ENCODE measurements at regions not wholly inside any gene's neighbourhood (a gene's known extent, or its start where the extent isn't known, plus 50 kb on each side); places are given as distances from the start of the nearest gene placed in this dataset.

DNA sequence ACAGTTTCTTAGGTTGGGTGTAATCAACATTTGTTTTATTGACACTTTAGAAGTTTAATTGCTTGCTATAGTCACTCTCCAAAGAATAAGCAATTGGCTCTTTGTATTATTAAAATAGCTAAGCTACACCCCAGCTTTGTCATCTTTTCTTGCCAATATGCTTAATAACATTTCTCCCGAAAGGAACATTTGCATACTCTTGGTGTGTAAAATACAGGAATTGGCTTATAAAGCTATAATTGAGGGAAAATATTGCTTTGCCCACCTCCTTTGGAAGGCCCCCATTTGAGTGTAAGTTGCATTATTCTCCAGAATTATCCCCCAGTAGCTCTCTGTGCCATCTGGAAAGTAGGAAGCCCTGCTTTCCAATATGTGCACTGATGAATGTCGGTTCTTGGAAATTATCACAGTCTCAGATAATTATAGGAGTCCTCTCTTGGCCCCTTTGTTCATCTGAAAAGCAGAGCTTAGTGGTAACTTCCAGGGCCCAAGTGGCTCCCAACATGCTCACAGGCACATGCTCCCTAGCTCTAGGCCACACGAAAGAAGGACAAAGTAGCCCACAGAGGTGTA, 92.4 kb upstream of the B3GAT2 start:
- no peaks in the 10 kb centered on the region for H3K9me3 ChIP-seq (ENCODE audit: control insufficient read depth in 5 of 5, low read length in 5 of 5)

DNA sequence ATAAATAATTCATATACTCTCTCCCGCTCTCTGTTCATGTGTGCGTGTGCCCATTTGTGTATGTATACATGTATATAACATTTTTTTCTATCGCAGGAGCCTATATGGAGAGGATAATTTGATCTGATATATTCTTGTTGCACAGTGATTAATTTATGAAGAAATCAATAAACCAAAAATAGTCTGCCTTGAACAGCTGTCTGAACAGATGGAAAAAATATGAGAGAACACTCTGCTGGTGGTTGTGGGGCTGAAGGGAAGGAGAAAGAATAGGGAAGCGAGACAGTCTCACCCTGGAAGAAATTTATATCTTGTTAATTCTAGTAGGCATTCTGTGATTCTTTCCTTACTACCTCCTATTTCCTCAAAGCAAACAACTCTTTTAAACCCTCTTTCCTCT, 96.6 kb upstream of the B3GAT2 start:
- Histone ChIP-seq H3K9ac (ENCODE audit: low read length in 5 of 5) (no peak overlapping the region), H3K36me3 (ENCODE audit: control insufficient read depth in 5 of 5, insufficient read depth in 5 of 5, low read length in 5 of 5) (no peaks in the 10 kb centered on the region), H3K4me1 (ENCODE audit: control insufficient read depth in 5 of 5, insufficient read depth in 5 of 5, low read length in 5 of 5) (no peaks in the 10 kb centered on the region), H3K27me3 (ENCODE audit: control insufficient read depth in 5 of 5, insufficient read depth in 4 of 5, low read length in 5 of 5) (no peaks in the 10 kb centered on the region), H3K9me3 (ENCODE audit: control insufficient read depth in 5 of 5, low read length in 5 of 5) (no peaks in the 10 kb centered on the region), H3K27ac (ENCODE audit: low read depth, low read length) (no peak overlapping the region), H3K4me3 (ENCODE audit: low read depth in 1 of 5, low read length in 5 of 5) (no peak overlapping the region)

More for the DNA sequence above, 92.4 kb upstream of the B3GAT2 start:
- H3K4me3 ChIP-seq (ENCODE audit: low read depth in 1 of 5, low read length in 5 of 5) = no peak overlapping the region
- no peak overlapping the region for H3K9ac ChIP-seq (ENCODE audit: low read length in 5 of 5)
- H3K36me3 ChIP-seq (ENCODE audit: control insufficient read depth in 5 of 5, insufficient read depth in 5 of 5, low read length in 5 of 5) = no peaks in the 10 kb centered on the region
- no peaks in the 10 kb centered on the region for H3K27me3 ChIP-seq (ENCODE audit: control insufficient read depth in 5 of 5, insufficient read depth in 4 of 5, low read length in 5 of 5)
- H3K4me1 ChIP-seq (ENCODE audit: control insufficient read depth in 5 of 5, insufficient read depth in 5 of 5, low read length in 5 of 5) = no peaks in the 10 kb centered on the region
- no peak overlapping the region for H3K27ac ChIP-seq (ENCODE audit: low read depth, low read length)

DNA sequence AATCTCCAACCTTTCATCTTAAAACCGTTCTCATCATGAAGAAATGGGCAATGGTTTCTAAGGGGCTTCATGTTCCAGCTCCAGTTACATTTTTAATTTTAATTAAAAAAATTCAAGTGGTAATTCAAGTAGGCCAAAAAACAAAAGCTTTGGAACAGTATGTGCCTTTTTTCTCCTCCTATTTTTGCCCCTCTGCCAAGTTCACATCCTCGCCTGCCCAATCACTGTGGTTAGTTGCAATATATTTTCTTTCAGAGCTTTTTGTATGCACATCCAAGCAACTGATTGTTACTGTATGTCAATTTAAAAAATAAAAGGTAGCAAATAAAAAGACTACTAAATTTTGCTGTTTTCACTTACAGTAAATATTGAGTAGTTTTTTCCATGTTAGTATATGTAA, 99.8 kb upstream of the B3GAT2 start:
- Histone ChIP-seq H3K9me3 (ENCODE audit: control insufficient read depth in 5 of 5, low read length in 5 of 5) (no peaks in the 10 kb centered on the region), H3K9ac (ENCODE audit: low read length in 5 of 5) (no peak overlapping the region), H3K36me3 (ENCODE audit: control insufficient read depth in 5 of 5, insufficient read depth in 5 of 5, low read length in 5 of 5) (no peaks in the 10 kb centered on the region), H3K27me3 (ENCODE audit: control insufficient read depth in 5 of 5, insufficient read depth in 4 of 5, low read length in 5 of 5) (no peaks in the 10 kb centered on the region), H3K27ac (ENCODE audit: low read depth, low read length) (no peak overlapping the region), H3K4me1 (ENCODE audit: control insufficient read depth in 5 of 5, insufficient read depth in 5 of 5, low read length in 5 of 5) (no peaks in the 10 kb centered on the region), H3K4me3 (ENCODE audit: low read depth in 1 of 5, low read length in 5 of 5) (no peak overlapping the region)

DNA sequence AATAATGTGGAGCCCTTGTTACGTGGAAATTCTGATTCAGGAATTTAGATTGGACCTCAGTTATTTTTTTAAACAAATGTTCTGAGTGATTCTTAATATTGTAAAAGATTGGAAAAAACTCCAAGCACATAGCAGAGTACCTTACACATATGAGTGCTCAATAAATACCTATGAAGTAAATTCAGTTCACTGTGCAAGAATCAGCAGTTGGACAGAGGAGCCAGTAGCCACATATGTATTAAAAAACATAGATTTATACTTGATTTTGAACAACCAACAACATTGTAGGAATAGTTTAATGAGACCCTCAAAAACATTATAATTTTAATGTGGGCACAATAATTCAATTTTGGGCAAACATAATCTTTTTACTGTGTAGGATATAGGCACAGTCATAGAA, 109.3 kb upstream of the B3GAT2 start:
- no peak overlapping the region for H3K4me3 ChIP-seq (ENCODE audit: low read depth in 1 of 5, low read length in 5 of 5)
- no peaks in the 10 kb centered on the region for H3K36me3 ChIP-seq (ENCODE audit: control insufficient read depth in 5 of 5, insufficient read depth in 5 of 5, low read length in 5 of 5)
- H3K4me1 ChIP-seq (ENCODE audit: control insufficient read depth in 5 of 5, insufficient read depth in 5 of 5, low read length in 5 of 5) = no peaks in the 10 kb centered on the region

DNA sequence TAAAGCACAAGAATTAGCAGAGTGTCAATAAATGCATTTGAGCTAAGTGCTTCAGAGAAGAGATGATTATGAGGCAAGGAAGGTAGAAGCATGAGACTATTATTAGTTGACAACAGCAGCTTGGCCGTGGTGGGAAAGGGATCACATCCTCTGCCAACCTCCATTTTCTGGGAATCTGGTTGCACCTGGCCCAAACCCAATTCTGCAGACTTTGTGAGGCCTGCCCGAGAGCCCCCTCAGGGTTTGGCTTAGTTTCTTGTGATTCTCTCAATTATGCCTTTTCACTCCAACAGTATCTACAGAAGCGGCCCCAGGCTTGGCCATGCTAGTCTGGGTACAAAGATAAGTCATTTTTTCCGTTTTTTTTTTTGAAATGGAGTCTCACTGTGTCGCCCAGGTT, 111.0 kb upstream of the B3GAT2 start:
- H3K27me3 ChIP-seq (ENCODE audit: control insufficient read depth in 5 of 5, insufficient read depth in 4 of 5, low read length in 5 of 5) = no peaks in the 10 kb centered on the region
- no peak overlapping the region for H3K9ac ChIP-seq (ENCODE audit: low read length in 5 of 5)
- no peaks in the 10 kb centered on the region for H3K9me3 ChIP-seq (ENCODE audit: control insufficient read depth in 5 of 5, low read length in 5 of 5)
- H3K27ac ChIP-seq (ENCODE audit: low read depth, low read length) = no peak overlapping the region
- H3K4me3 ChIP-seq (ENCODE audit: low read depth in 1 of 5, low read length in 5 of 5) = no peak overlapping the region
- no peaks in the 10 kb centered on the region for H3K36me3 ChIP-seq (ENCODE audit: control insufficient read depth in 5 of 5, insufficient read depth in 5 of 5, low read length in 5 of 5)
- H3K4me1 ChIP-seq (ENCODE audit: control insufficient read depth in 5 of 5, insufficient read depth in 5 of 5, low read length in 5 of 5) = peaks cover 0 to 6% (median 0%) of the 10 kb centered on the region in 5 donors

More for the DNA sequence above, 109.3 kb upstream of the B3GAT2 start:
- H3K9me3 ChIP-seq (ENCODE audit: control insufficient read depth in 5 of 5, low read length in 5 of 5) = no peaks in the 10 kb centered on the region
- H3K9ac ChIP-seq (ENCODE audit: low read length in 5 of 5) = no peak overlapping the region
- H3K27ac ChIP-seq (ENCODE audit: low read depth, low read length) = no peak overlapping the region
- H3K27me3 ChIP-seq (ENCODE audit: control insufficient read depth in 5 of 5, insufficient read depth in 4 of 5, low read length in 5 of 5) = no peaks in the 10 kb centered on the region

DNA sequence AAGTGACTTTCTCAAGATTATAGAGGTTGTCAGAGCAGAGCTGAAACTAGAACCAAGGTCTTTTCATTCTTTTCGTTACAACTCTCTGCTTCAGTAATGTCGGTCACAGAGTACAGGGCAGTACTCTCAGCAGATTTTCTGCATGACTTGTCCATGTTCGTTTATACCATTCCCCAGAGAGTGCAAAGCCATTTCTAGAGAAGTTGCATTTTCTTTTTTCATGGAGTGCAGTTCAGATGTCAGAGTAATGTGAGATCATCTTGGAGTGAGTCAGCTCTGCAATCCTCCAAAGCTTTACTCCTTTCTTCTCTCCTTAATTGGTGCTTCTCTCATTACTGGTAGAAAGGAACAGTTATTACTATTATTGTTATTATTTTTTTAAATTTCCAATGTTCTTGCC, 115.6 kb upstream of the B3GAT2 start:
- H3K27me3 ChIP-seq (ENCODE audit: control insufficient read depth in 5 of 5, insufficient read depth in 4 of 5, low read length in 5 of 5) = no peaks in the 10 kb centered on the region
- peaks cover 0 to 2% (median under 1%) of the 10 kb centered on the region in 5 donors for H3K9me3 ChIP-seq (ENCODE audit: control insufficient read depth in 5 of 5, low read length in 5 of 5)
- no peak overlapping the region for H3K9ac ChIP-seq (ENCODE audit: low read length in 5 of 5)
- H3K4me1 ChIP-seq (ENCODE audit: control insufficient read depth in 5 of 5, insufficient read depth in 5 of 5, low read length in 5 of 5) = peaks cover 0 to 6% (median 0%) of the 10 kb centered on the region in 5 donors
- no peak overlapping the region for H3K27ac ChIP-seq (ENCODE audit: low read depth, low read length)
- H3K36me3 ChIP-seq (ENCODE audit: control insufficient read depth in 5 of 5, insufficient read depth in 5 of 5, low read length in 5 of 5) = no peaks in the 10 kb centered on the region
- no peak overlapping the region for H3K4me3 ChIP-seq (ENCODE audit: low read depth in 1 of 5, low read length in 5 of 5)

DNA sequence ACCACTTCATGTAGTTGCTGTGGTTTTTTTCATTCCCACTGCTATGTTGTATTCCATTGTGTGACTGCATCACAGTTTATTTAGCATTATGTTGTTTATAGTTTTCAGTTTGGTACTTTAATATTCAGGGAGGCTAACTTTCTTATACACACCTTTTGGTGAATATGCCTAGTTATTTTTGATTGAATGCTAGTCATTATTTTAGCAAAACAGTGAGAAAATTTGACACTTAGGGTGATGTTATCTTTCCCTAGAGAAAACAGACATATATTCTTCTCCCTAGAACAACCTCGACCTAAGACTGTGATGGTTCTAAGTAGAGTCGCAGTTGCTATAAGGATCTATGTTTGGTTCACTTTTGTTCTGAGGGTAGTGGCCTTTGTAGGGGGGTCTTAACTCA, 120.8 kb upstream of the B3GAT2 start:
- no peak overlapping the region for H3K27ac ChIP-seq (ENCODE audit: low read depth, low read length)
- H3K36me3 ChIP-seq (ENCODE audit: control insufficient read depth in 5 of 5, insufficient read depth in 5 of 5, low read length in 5 of 5) = no peaks in the 10 kb centered on the region
- H3K27me3 ChIP-seq (ENCODE audit: control insufficient read depth in 5 of 5, insufficient read depth in 4 of 5, low read length in 5 of 5) = no peaks in the 10 kb centered on the region
- peaks cover 0 to 17% (median 9%) of the 10 kb centered on the region in 5 donors for H3K4me1 ChIP-seq (ENCODE audit: control insufficient read depth in 5 of 5, insufficient read depth in 5 of 5, low read length in 5 of 5)
- H3K9ac ChIP-seq (ENCODE audit: low read length in 5 of 5) = no peak overlapping the region
- H3K9me3 ChIP-seq (ENCODE audit: control insufficient read depth in 5 of 5, low read length in 5 of 5) = peaks cover 0 to 13% (median 8%) of the 10 kb centered on the region in 5 donors
- no peak overlapping the region for H3K4me3 ChIP-seq (ENCODE audit: low read depth in 1 of 5, low read length in 5 of 5)

DNA sequence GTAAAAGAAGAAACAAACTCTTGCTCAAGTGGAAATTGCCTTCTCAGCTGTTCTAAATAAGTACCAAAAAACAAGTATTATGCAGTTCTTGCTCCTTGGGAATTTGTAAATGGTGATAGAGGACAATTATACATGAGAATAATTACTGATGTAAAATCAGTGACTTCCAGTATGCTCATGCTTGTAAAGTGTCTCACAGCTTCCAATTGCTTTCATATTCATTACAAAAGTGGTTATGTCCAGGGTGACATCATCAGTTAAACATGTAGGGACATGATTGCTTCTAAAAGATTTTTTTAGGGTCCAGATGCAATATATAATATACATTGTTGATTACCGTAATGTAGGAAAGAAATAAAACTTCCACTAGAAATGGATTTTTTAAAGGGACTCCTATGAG, 122.8 kb upstream of the B3GAT2 start:
- Histone ChIP-seq H3K27me3 (ENCODE audit: control insufficient read depth in 5 of 5, insufficient read depth in 4 of 5, low read length in 5 of 5) (no peaks in the 10 kb centered on the region), H3K36me3 (ENCODE audit: control insufficient read depth in 5 of 5, insufficient read depth in 5 of 5, low read length in 5 of 5) (no peaks in the 10 kb centered on the region), H3K27ac (ENCODE audit: low read depth, low read length) (no peak overlapping the region), H3K9ac (ENCODE audit: low read length in 5 of 5) (no peak overlapping the region), H3K9me3 (ENCODE audit: control insufficient read depth in 5 of 5, low read length in 5 of 5) (peaks cover 0 to 13% (median 8%) of the 10 kb centered on the region in 5 donors), H3K4me3 (ENCODE audit: low read depth in 1 of 5, low read length in 5 of 5) (no peak overlapping the region), H3K4me1 (ENCODE audit: control insufficient read depth in 5 of 5, insufficient read depth in 5 of 5, low read length in 5 of 5) (peaks cover 0 to 23% (median 13%) of the 10 kb centered on the region in 5 donors)

DNA sequence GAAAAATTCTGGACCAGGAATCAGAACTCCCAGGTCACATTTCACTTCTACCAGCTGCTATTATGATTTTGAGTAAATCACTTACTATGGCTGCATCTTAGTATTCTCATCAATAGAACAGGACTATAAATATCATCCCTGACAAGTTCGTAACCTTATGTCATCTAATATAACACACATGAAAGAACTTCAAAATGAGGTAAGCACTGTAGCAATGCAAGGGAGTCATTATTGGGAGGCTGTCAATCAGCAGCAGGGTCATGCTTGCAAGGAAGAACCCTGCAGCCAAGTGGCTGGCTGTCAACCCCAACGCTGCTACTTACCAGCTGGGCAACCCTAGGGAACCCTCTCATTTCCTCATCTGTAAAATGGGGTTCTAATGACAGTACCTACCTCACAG, 123.3 kb upstream of the B3GAT2 start:
- H3K4me1 ChIP-seq (ENCODE audit: control insufficient read depth in 5 of 5, insufficient read depth in 5 of 5, low read length in 5 of 5) = peaks cover 0 to 23% (median 13%) of the 10 kb centered on the region in 5 donors
- H3K4me3 ChIP-seq (ENCODE audit: low read depth in 1 of 5, low read length in 5 of 5) = no peak overlapping the region
- peaks cover 0 to 13% (median 8%) of the 10 kb centered on the region in 5 donors for H3K9me3 ChIP-seq (ENCODE audit: control insufficient read depth in 5 of 5, low read length in 5 of 5)
- H3K9ac ChIP-seq (ENCODE audit: low read length in 5 of 5) = no peak overlapping the region
- no peaks in the 10 kb centered on the region for H3K36me3 ChIP-seq (ENCODE audit: control insufficient read depth in 5 of 5, insufficient read depth in 5 of 5, low read length in 5 of 5)
- H3K27ac ChIP-seq (ENCODE audit: low read depth, low read length) = no peak overlapping the region
- no peaks in the 10 kb centered on the region for H3K27me3 ChIP-seq (ENCODE audit: control insufficient read depth in 5 of 5, insufficient read depth in 4 of 5, low read length in 5 of 5)

DNA sequence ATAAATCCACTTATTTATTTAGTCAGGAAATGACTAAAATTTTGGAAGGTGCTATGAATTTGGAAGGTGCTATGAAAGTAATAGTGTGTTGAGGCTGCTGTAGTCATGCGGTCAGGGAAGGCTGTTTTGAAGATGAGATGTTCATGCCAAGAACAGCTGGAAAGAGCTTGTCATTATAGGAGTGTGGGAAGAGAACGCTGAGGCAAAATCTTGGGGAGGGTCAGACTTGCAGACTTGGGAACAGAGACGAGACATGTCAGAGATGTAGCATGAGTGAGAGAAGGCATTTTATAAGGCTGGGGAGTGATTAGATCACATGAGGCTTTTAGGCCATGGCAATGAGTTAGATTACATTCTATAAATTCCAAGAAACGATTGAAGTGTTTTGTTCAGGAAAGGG, 124.0 kb upstream of the B3GAT2 start:
- H3K9ac ChIP-seq (ENCODE audit: low read length in 5 of 5) = no peak overlapping the region
- H3K27ac ChIP-seq (ENCODE audit: low read depth, low read length) = no peak overlapping the region
- H3K36me3 ChIP-seq (ENCODE audit: control insufficient read depth in 5 of 5, insufficient read depth in 5 of 5, low read length in 5 of 5) = no peaks in the 10 kb centered on the region
- no peak overlapping the region for H3K4me3 ChIP-seq (ENCODE audit: low read depth in 1 of 5, low read length in 5 of 5)
- no peaks in the 10 kb centered on the region for H3K27me3 ChIP-seq (ENCODE audit: control insufficient read depth in 5 of 5, insufficient read depth in 4 of 5, low read length in 5 of 5)
- peaks cover 0 to 23% (median 13%) of the 10 kb centered on the region in 5 donors for H3K4me1 ChIP-seq (ENCODE audit: control insufficient read depth in 5 of 5, insufficient read depth in 5 of 5, low read length in 5 of 5)
- peaks cover 0 to 13% (median 8%) of the 10 kb centered on the region in 5 donors for H3K9me3 ChIP-seq (ENCODE audit: control insufficient read depth in 5 of 5, low read length in 5 of 5)

All from subcutaneous abdominal adipose tissue (tissue), 5 donors.